Right lobe of liver (tissue), 6 donors: ENCODE measurements at regions not wholly inside any gene's neighbourhood (a gene's known extent, or its start where the extent isn't known, plus 50 kb on each side); places are given as distances from the start of the nearest gene placed in this dataset.

Source experiments
- ATAC-seq, 4 donors: fragments of 200-7000 bp; cut with Tn5 transposase; one replicate each; pipeline ENCODE4 v1.9.1; 2020; ENCODE audit warnings: mild to moderate bottlenecking in 4 of 4, moderate library complexity in 4 of 4
- DNase-seq, 3 donors: peaks; one replicate each; pipeline ENCODE4 v3.0.0-alpha.2; 2020
- H3K27ac ChIP-seq, 3 donors: fragments of 200-600 bp; one replicate each; pipeline ENCODE4 v1.8.0; 2022
- H3K27me3 ChIP-seq, 2 donors: fragments of 200-600 bp; one replicate each; pipeline ENCODE4 v1.8.0; 2022
- H3K36me3 ChIP-seq, 4 donors: fragments of 200-600 bp; sonication (generic) in 1 of 4; one replicate each; pipeline versions ENCODE4 v1.5.1 to v1.8.0; 2017 to 2022; ENCODE audit warnings: control low read depth in 1 of 4
- H3K4me1 ChIP-seq, 4 donors: fragments of 200-600 bp; sonication (generic) in 1 of 4; one replicate each; pipeline versions ENCODE4 v1.5.1 to v1.8.0; 2017 to 2022; ENCODE audit warnings: control low read depth in 1 of 4
- H3K4me3 ChIP-seq, 3 donors: fragments of 200-600 bp; one replicate each; pipeline ENCODE4 v1.8.0; 2022
- H3K9me3 ChIP-seq, 4 donors: fragments of 200-600 bp; sonication (generic) in 1 of 4; one replicate each; pipeline versions ENCODE4 v1.5.1 to v1.8.0; 2017 to 2022; ENCODE audit warnings: control low read depth in 1 of 4
- POLR2A ChIP-seq: fragments of 450-650 bp; IDR thresholded peaks from one replicate; pipeline ENCODE4 v1.6.1; 2017; ENCODE audit warnings: antibody characterized with exemption, mild to moderate bottlenecking
- WGBS: methylation state at CpG from one replicate; pipeline ENCODE4 v1.1.6; 2018; ENCODE audit warnings: low coverage, low lambda C conversion rate; ENCODE audit not compliant: insufficient coverage; ENCODE audit errors: missing lambda C conversion rate; 5-methylcytosine and 5-hydroxymethylcytosine counted together
- intact Hi-C, 2 donors: fragments of 100-400 bp; cut with DNase I; formaldehyde crosslinking; loops; one replicate each; pipeline versions ENCODE4 v1.11.2 to v1.14.1; 2022
- TF ChIP-seq, protein P1 (sequence below), 4 donors: fragments of 200-600 bp in 3 of 4; fragments of 450-650 bp in 1 of 4; IDR thresholded peaks; one replicate each; pipeline versions ENCODE4 v1.5.1 to v1.8.0; 2016 to 2022; ENCODE audit warnings: antibody characterized with exemption in 4 of 4, mild to moderate bottlenecking in 2 of 4
- donor health status: DM: no; HTN: yes; CAD: no.
- donor health status: DM: no; HTN: no; CAD: no.
- donor health status: DM: no; HTN: no; CAD: no.
- donor health status: DM: no; HTN: yes; CAD: no.
- donor health status: DM: no; HTN: yes; CAD: no.

DNA sequence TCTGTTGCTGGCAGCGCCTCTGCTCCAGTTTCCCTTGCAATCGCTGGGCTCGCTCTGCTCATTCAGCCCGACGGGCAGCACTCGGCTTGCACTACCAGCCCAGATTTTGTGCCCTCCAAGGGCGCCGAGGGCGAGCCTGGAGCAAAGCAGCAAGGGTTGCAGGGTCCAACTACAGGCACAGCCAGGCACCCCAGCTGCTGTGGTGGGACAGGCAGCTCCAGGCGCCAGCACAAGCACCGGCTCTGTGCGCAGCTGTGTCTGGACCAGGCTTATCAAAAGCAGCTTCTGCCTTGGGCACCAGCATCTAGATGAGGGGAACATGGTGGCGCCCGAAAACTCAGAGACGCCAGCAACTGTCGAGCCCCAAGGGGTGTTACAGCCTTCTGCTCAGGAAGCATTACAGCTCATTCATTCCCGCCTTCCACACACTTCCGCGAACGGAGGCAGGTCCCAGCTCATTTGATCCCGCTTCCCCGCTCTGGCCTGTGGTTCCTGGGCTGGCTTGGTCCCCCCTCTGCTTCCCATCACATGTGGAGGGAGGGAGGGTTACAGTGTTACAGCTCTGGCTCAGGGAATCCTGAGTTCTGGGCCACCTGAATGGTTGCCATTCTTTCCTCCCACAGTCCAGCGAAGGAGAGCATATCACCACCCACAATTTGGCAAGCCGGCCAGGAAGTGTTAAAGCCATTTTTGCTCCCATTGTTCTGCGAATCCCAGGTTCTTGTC is 409.9 kb upstream of the ALCAM start:
- Histone ChIP-seq H3K27ac (no peak overlapping the region), H3K36me3 (no peaks in the 10 kb centered on the region), H3K4me3 (no peak overlapping the region), H3K27me3 (no peaks in the 10 kb centered on the region), H3K9me3 (no peaks in the 10 kb centered on the region), H3K4me1 (no peaks in the 10 kb centered on the region)
- intact Hi-C loops: no loop called here
- WGBS: 84% methylated on average over 3 of the region's 25 CpGs
- TF ChIP-seq, protein P1, sequence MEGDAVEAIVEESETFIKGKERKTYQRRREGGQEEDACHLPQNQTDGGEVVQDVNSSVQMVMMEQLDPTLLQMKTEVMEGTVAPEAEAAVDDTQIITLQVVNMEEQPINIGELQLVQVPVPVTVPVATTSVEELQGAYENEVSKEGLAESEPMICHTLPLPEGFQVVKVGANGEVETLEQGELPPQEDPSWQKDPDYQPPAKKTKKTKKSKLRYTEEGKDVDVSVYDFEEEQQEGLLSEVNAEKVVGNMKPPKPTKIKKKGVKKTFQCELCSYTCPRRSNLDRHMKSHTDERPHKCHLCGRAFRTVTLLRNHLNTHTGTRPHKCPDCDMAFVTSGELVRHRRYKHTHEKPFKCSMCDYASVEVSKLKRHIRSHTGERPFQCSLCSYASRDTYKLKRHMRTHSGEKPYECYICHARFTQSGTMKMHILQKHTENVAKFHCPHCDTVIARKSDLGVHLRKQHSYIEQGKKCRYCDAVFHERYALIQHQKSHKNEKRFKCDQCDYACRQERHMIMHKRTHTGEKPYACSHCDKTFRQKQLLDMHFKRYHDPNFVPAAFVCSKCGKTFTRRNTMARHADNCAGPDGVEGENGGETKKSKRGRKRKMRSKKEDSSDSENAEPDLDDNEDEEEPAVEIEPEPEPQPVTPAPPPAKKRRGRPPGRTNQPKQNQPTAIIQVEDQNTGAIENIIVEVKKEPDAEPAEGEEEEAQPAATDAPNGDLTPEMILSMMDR (IDR thresholded peaks at IDR 0.05): no peak
- no peak for TF ChIP-seq POLR2A
- DNase-seq (peak in 1 of 3 donors; percentile 17), ATAC-seq (no peak)

DNA sequence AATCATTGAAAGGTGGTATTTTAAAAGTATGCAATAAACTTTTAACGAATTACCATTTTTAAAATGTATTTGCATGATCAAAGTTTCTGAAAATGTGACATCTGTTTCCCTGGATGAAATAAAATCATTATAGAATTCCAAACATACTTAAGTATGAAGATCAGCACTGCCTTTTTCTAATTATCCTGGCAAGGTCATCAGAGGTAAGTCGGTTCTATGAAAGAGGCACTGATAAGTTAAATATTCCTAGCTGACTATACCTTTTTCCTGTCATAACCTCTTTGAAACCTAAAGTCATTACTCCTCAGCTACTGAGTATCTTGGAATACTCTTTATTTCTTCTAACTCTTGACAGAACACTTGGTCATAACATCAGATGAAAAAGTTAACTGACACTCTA is 406.1 kb upstream of the ALCAM start:
- 39% methylated on average over 2 of the region's 2 CpGs for WGBS
- H3K36me3 ChIP-seq: no peaks in the 10 kb centered on the region
- no peaks in the 10 kb centered on the region for H3K27me3 ChIP-seq
- DNase-seq: no peak
- intact Hi-C loops: no loop called here
- no peak for ATAC-seq
- H3K4me3 ChIP-seq: no peak overlapping the region
- H3K9me3 ChIP-seq: no peaks in the 10 kb centered on the region
- TF ChIP-seq POLR2A: no peak
- TF ChIP-seq, protein P1 (IDR thresholded peaks at IDR 0.05): no peak
- H3K4me1 ChIP-seq: no peaks in the 10 kb centered on the region
- H3K27ac ChIP-seq: no peak overlapping the region

DNA sequence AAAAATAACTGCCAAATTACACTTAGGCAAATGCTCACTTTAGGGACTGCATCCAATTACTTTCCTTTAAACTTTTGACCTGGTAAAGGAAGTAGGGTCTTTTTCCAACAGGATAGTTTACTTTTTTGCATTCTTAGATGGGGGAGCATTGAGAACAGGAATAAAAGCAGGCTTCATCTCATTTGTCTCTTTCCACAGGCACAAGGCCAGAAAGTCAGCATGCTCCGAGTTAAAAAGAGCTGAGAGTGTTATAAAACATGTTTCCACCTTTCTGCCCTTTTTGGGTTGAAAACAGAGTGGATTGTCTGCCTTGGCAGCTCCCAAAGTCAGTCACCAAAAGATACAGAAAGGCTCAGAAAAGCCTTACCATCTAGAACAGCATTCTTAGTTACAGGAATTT is 404.9 kb upstream of the ALCAM start:
- H3K4me3 ChIP-seq: no peak overlapping the region
- DNase-seq (no peak), ATAC-seq (no peak)
- H3K9me3 ChIP-seq: no peaks in the 10 kb centered on the region
- H3K27me3 ChIP-seq: no peaks in the 10 kb centered on the region
- no peak overlapping the region for H3K27ac ChIP-seq
- H3K4me1 ChIP-seq: no peaks in the 10 kb centered on the region
- intact Hi-C loops: no loop called here
- TF ChIP-seq, protein P1 (IDR thresholded peaks at IDR 0.05): no peak
- WGBS: 47% methylated on average over 1 of the region's 1 CpG
- H3K36me3 ChIP-seq: no peaks in the 10 kb centered on the region

DNA sequence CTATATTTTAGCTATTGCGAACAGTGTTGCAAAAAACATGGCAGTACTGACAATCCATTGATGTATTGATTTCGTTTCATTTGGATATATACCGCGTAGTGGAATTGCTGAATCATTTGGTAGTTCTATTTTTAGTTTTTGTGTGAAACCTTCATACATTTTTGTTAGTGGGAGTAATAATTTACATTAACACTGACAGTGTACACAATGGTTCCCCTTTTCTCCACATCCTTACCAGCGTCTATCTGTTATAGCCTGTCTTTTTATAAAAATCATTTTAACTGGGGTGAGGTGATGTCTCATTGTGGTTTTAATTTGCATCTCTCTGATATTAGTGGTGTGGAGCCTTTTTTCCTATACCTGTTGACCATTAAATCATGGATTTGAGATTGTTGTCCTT is 392.4 kb upstream of the ALCAM start:
- WGBS: 55% methylated on average over 5 of the region's 5 CpGs
- DNase-seq (no peak), ATAC-seq (no peak)
- intact Hi-C loops: no loop called here
- no peaks in the 10 kb centered on the region for H3K9me3 ChIP-seq
- TF ChIP-seq, protein P1 (IDR thresholded peaks at IDR 0.05): no peak
- TF ChIP-seq POLR2A: no peak
- H3K4me3 ChIP-seq: no peak overlapping the region
- H3K4me1 ChIP-seq: no peaks in the 10 kb centered on the region
- no peak overlapping the region for H3K27ac ChIP-seq
- no peaks in the 10 kb centered on the region for H3K36me3 ChIP-seq
- no peaks in the 10 kb centered on the region for H3K27me3 ChIP-seq
